Activated naive CD8-positive, alpha-beta T cell treated with anti-CD3 and anti-CD28 coated beads, Interleukin-2, amount 10 ng/mL, durations not matched to agents 7 days and 5 days (primary cell): ENCODE measurements at regions not wholly inside any gene's neighbourhood (a gene's known extent, or its start where the extent isn't known, plus 50 kb on each side); places are given as distances from the start of the nearest gene placed in this dataset.

Experiments used
- ATAC-seq: fragments of 150-1000 bp; cut with Tn5 transposase; one replicate; pipeline ENCODE4 v1.10.0; 2021; ENCODE audit warnings: low read depth, moderate library complexity
- POLR2A ChIA-PET: fragments of 350-600 bp; sonication (Branson Sonifier 250); formaldehyde crosslinking; loops from one replicate; lab custom pipeline; 2021; ENCODE audit warnings: antibody characterized with exemption; lab: Charles Lee
- DNase-seq: peaks from one replicate; pipeline ENCODE4 v3.0.0; 2021
- H3K27ac Mint-ChIP-seq: one replicate; pipeline ENCODE4 v1.8.0; 2022; ENCODE audit warnings: mild to moderate bottlenecking, mixed read lengths
- H3K27me3 Mint-ChIP-seq: one replicate; pipeline ENCODE4 v1.8.0; 2022; ENCODE audit warnings: mild to moderate bottlenecking, moderate library complexity, mixed read lengths
- H3K36me3 Mint-ChIP-seq: one replicate; pipeline ENCODE4 v1.8.0; 2021; ENCODE audit warnings: mild to moderate bottlenecking, mixed read lengths
- H3K4me1 Mint-ChIP-seq: one replicate; pipeline ENCODE4 v1.8.0; 2021; ENCODE audit warnings: mixed read lengths
- H3K4me3 Mint-ChIP-seq: one replicate; pipeline ENCODE4 v1.8.0; 2022; ENCODE audit warnings: mild to moderate bottlenecking, moderate library complexity, mixed read lengths
- H3K9me3 Mint-ChIP-seq: one replicate; pipeline ENCODE4 v1.8.0; 2021; ENCODE audit warnings: mixed read lengths

GRCh38 chr2:7515327-7515726 is 598.1 kb downstream of the RNF144A start:
- Mint-ChIP-seq H3K9me3 (peaks cover 8% of the 10 kb centered on the region), H3K4me3 (peak overlapping the region; percentile 56), H3K27me3 (no peaks in the 10 kb centered on the region), H3K4me1 (peaks cover 35% of the 10 kb centered on the region), H3K27ac (peak overlapping the region; percentile 84), H3K36me3 (peaks cover 38% of the 10 kb centered on the region)
- no peak for DNase-seq
- peak; percentile 37 for ATAC-seq
- POLR2A ChIA-PET, result interaction anchor here (1.2 kb wide), 1 partner anchor 52 kb away, joined by 3 read pairs; no protein-coding TSS in a partner anchor

DNA sequence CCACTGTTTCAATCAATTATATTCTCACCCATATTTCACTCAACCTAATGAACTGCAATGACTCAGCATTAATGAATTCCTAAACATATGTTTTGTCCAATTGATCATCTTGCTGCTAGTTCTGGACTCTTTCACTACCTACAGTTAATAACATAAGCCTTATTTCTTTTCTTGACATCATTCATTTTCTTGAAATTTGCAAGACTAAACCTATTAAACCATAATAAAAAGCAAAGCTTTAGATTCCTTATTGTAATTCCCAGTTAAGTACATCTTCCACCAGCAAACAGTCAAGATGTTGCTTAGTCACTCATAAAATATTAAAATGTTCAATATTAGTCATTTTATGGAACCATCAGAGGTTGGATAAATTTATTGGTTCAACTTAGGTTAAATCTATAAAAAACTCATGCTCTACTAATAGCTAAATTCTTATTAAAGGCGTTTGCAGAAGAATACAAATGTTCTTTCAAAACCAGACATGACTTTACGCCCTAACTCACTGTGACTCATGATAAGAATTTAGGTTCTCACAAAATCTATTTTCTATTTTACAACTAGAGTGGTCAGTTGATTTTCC is 599.4 kb downstream of the RNF144A start:
- Mint-ChIP-seq H3K4me3 (peak overlapping the region; percentile 68), H3K27ac (peak overlapping the region; percentile 94), H3K36me3 (peaks cover 36% of the 10 kb centered on the region), H3K9me3 (peaks cover 9% of the 10 kb centered on the region), H3K4me1 (peaks cover 36% of the 10 kb centered on the region), H3K27me3 (no peaks in the 10 kb centered on the region)
- POLR2A ChIA-PET, result interaction anchor here (1.1 to 1.6 kb wide), 2 partner anchors 43 to 85 kb away, joined by 3 read pairs; no protein-coding TSS in a partner anchor
- DNase-seq (no peak), ATAC-seq (no peak)

GRCh38 chr2:7517088-7517487 is 599.9 kb downstream of the RNF144A start:
- POLR2A ChIA-PET, result interaction anchor here (1.1 to 1.6 kb wide), 2 partner anchors 44 to 86 kb away, joined by 3 read pairs; no protein-coding TSS in a partner anchor
- no peaks in the 10 kb centered on the region for H3K27me3 Mint-ChIP-seq
- peak overlapping the region; percentile 68 for H3K4me3 Mint-ChIP-seq
- H3K36me3 Mint-ChIP-seq, result peaks cover 34% of the 10 kb centered on the region
- peaks cover 9% of the 10 kb centered on the region for H3K9me3 Mint-ChIP-seq
- peaks cover 37% of the 10 kb centered on the region for H3K4me1 Mint-ChIP-seq
- ATAC-seq, result peak; percentile 89
- no peak for DNase-seq
- H3K27ac Mint-ChIP-seq, result peak overlapping the region; percentile 94

DNA sequence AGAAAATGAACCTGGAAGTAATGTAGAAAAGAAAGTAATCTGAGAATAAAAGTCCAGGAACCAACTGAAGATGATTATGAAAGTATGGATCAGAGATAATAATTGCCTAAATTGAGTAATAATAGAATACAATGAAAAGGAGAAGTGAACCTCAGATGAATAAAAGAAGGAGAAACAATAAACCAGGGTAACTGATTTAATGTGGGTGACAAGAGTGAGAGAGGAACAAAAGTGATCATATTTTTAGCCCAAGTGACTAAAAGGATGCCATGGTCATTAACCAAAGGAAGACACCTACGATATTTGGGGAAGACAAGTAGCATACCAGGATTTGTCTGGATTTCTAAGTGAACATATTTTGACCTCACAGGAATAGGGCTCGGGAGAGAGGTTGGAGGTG is 600.6 kb downstream of the RNF144A start:
- Mint-ChIP-seq H3K27me3 (no peaks in the 10 kb centered on the region), H3K36me3 (peaks cover 26% of the 10 kb centered on the region), H3K4me1 (peaks cover 35% of the 10 kb centered on the region), H3K27ac (peak overlapping the region; percentile 94), H3K9me3 (peaks cover 2% of the 10 kb centered on the region), H3K4me3 (peak overlapping the region; percentile 2)
- POLR2A ChIA-PET, result interaction anchor here (1.1 to 1.6 kb wide), 2 partner anchors 45 to 87 kb away, joined by 3 read pairs; no protein-coding TSS in a partner anchor
- DNase-seq, result no peak
- no peak for ATAC-seq

- DNase-seq (no peak), ATAC-seq (no peak)
- peaks cover 28% of the 10 kb centered on the region for H3K36me3 Mint-ChIP-seq
- H3K9me3 Mint-ChIP-seq, result peaks cover 22% of the 10 kb centered on the region
- H3K4me3 Mint-ChIP-seq, result no peak overlapping the region
- no peaks in the 10 kb centered on the region for H3K27me3 Mint-ChIP-seq
- H3K4me1 Mint-ChIP-seq, result peaks cover 20% of the 10 kb centered on the region
- no peak overlapping the region for H3K27ac Mint-ChIP-seq
- POLR2A ChIA-PET, result interaction anchor here (0.7 kb wide), 1 partner anchor 126 kb away, joined by 4 read pairs; no protein-coding TSS in a partner anchor
Measured at GRCh38 chr2:7523481-7524120, 606.4 kb downstream of the RNF144A start.

- Mint-ChIP-seq H3K4me1 (peaks cover 18% of the 10 kb centered on the region), H3K27ac (peak overlapping the region; percentile 18), H3K4me3 (peak overlapping the region; percentile 5), H3K9me3 (peaks cover 27% of the 10 kb centered on the region), H3K36me3 (peaks cover 28% of the 10 kb centered on the region), H3K27me3 (no peaks in the 10 kb centered on the region)
- POLR2A ChIA-PET, result interaction anchor here (0.7 kb wide), 1 partner anchor 125 kb away, joined by 4 read pairs; no protein-coding TSS in a partner anchor
- ATAC-seq, result no peak
- DNase-seq, result no peak
Measured at GRCh38 chr2:7524195-7524594, 607.0 kb downstream of the RNF144A start.

DNA sequence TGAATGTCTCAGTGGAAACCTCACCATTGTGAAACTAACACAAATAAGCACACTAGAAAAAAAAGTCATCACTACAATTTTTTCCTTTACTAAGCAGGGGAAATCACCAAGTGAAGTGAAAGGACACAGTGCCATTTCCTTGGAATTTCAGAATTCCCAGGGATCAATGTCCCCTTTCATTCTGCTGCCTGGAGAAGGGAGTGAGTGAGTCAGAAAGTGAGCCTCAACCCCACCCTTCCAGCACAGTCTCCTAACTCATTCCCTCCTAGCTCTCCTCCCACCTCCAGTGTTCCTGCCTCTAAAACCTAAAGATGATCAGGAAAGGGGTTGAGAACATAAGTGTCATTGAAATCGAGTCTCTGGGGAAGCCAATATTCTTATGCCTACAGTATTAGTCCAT is 608.5 kb downstream of the RNF144A start:
- DNase-seq, result no peak
- peaks cover 31% of the 10 kb centered on the region for H3K9me3 Mint-ChIP-seq
- H3K27me3 Mint-ChIP-seq, result no peaks in the 10 kb centered on the region
- POLR2A ChIA-PET, result no interaction called here
- H3K4me1 Mint-ChIP-seq, result peaks cover 20% of the 10 kb centered on the region
- no peak overlapping the region for H3K4me3 Mint-ChIP-seq
- H3K36me3 Mint-ChIP-seq, result peaks cover 41% of the 10 kb centered on the region
- ATAC-seq, result no peak
- no peak overlapping the region for H3K27ac Mint-ChIP-seq

- DNase-seq, result no peak
- Mint-ChIP-seq H3K36me3 (peaks cover 53% of the 10 kb centered on the region), H3K4me1 (peaks cover 16% of the 10 kb centered on the region), H3K9me3 (peaks cover 38% of the 10 kb centered on the region), H3K27me3 (no peaks in the 10 kb centered on the region), H3K27ac (peak overlapping the region; percentile 32), H3K4me3 (no peak overlapping the region)
- ATAC-seq, result peak; percentile 45
- POLR2A ChIA-PET, result interaction anchor here (0.7 kb wide), 1 partner anchor 85 kb away, joined by 6 read pairs; no protein-coding TSS in a partner anchor
Measured at GRCh38 chr2:7527165-7527722, 610.0 kb downstream of the RNF144A start.

DNA sequence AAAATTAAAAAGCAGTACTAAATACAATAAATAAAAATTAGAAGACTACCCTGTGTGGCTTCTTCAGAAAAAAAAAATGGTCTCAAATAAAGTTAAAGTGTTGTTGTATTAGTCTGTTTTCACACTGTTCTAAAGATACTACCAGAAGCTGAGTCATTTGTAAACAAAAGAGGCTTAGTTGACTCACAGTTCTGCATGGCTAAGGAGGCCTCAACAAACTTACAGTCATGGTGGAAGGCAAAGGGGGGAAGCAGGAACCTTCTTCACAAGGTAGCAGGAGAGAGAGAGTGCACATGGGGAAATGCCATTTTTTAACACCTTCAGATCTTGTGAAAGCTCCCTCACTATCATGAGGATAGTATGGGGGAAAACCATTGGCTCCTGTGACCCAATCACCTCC is 612.8 kb downstream of the RNF144A start:
- DNase-seq (no peak), ATAC-seq (no peak)
- H3K36me3 Mint-ChIP-seq, result peaks cover 66% of the 10 kb centered on the region
- H3K4me1 Mint-ChIP-seq, result peaks cover 18% of the 10 kb centered on the region
- H3K27ac Mint-ChIP-seq, result no peak overlapping the region
- POLR2A ChIA-PET, result no interaction called here
- no peaks in the 10 kb centered on the region for H3K27me3 Mint-ChIP-seq
- H3K9me3 Mint-ChIP-seq, result peaks cover 43% of the 10 kb centered on the region
- no peak overlapping the region for H3K4me3 Mint-ChIP-seq

DNA sequence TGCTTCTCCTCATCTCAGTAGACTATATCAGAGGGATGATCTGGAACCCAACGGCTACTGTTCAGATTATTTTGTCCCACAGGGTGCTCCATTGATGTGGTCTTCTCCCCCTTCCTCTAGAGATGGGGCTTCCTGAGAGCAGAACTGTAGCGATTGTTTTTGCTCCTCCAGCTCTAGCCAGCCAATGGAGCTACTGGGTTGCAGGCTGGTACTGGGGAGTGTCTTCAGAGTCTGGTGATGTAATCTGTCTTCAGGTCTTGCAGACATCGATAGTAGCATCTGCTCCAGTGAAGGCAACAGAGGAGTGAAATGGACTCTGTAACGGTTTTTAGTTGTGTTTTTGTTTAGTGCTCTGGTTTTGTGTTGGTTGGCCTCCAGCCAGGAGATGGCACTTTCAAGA is 621.9 kb downstream of the RNF144A start:
- POLR2A ChIA-PET, result interaction anchor here (1.4 kb wide), 1 partner anchor 11 kb away, joined by 3 read pairs; no protein-coding TSS in a partner anchor
- H3K27ac Mint-ChIP-seq, result peak overlapping the region; percentile 22

DNA sequence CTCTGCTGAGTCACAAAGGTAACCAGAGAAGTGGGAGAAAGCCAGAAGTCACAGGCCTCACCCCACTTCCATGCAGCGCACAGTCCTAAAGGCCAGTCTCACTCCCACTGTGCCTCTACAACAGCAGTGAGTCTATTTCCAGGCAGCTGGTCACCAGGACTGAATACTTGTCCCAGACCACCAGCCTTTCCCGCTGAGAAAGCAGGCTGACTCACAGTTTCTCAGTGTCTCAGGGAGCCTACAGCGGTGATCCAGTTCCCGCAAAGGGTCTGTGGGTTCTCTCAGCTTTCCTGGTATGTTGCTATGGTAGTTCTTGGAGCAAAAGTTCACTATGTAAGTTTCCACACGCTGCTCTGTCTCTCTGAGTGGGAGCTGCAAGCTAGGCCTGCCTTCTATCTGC is 622.5 kb downstream of the RNF144A start:
- Mint-ChIP-seq H3K4me1 (peaks cover 29% of the 10 kb centered on the region), H3K9me3 (peaks cover 45% of the 10 kb centered on the region), H3K27me3 (no peaks in the 10 kb centered on the region), H3K4me3 (no peak overlapping the region), H3K36me3 (peaks cover 70% of the 10 kb centered on the region), H3K27ac (no peak overlapping the region)
- POLR2A ChIA-PET, result no interaction called here
- no peak for ATAC-seq
- DNase-seq, result no peak

More for the DNA sequence above, 621.9 kb downstream of the RNF144A start:
- DNase-seq (no peak), ATAC-seq (peak; percentile 56)
- peaks cover 74% of the 10 kb centered on the region for H3K36me3 Mint-ChIP-seq
- peaks cover 42% of the 10 kb centered on the region for H3K9me3 Mint-ChIP-seq
- H3K4me3 Mint-ChIP-seq, result peak overlapping the region; percentile 14
- H3K4me1 Mint-ChIP-seq, result peaks cover 30% of the 10 kb centered on the region
- no peaks in the 10 kb centered on the region for H3K27me3 Mint-ChIP-seq

GRCh38 chr2:7552825-7553570 is 635.8 kb downstream of the RNF144A start:
- Mint-ChIP-seq H3K36me3 (peaks cover 37% of the 10 kb centered on the region), H3K4me1 (peaks cover 14% of the 10 kb centered on the region), H3K27ac (peak overlapping the region; percentile 17), H3K9me3 (peaks cover 30% of the 10 kb centered on the region), H3K4me3 (peak overlapping the region; percentile 29), H3K27me3 (no peaks in the 10 kb centered on the region)
- POLR2A ChIA-PET, result no interaction called here
- ATAC-seq (no peak), DNase-seq (no peak)

- POLR2A ChIA-PET, result no interaction called here
- Mint-ChIP-seq H3K9me3 (peaks cover 17% of the 10 kb centered on the region), H3K36me3 (peaks cover 34% of the 10 kb centered on the region), H3K27ac (no peak overlapping the region), H3K27me3 (no peaks in the 10 kb centered on the region), H3K4me3 (no peak overlapping the region), H3K4me1 (peaks cover 14% of the 10 kb centered on the region)
- DNase-seq, result no peak
- ATAC-seq, result no peak
Measured at GRCh38 chr2:7555260-7555659, 638.0 kb downstream of the RNF144A start.
